NCI-H146 treated with DMSO at 0.1 percent for 48 hours (cell line): ENCODE measurements at regions not wholly inside any gene's neighbourhood (a gene's known extent, or its start where the extent isn't known, plus 50 kb on each side); places are given as distances from the start of the nearest gene placed in this dataset.

Experiments used
- DNase-seq: peaks from one replicate; lab custom pipeline; 2025; ENCODE audit not compliant: unreplicated experiment; lab: John Stamatoyannopoulos, UW

DNA sequence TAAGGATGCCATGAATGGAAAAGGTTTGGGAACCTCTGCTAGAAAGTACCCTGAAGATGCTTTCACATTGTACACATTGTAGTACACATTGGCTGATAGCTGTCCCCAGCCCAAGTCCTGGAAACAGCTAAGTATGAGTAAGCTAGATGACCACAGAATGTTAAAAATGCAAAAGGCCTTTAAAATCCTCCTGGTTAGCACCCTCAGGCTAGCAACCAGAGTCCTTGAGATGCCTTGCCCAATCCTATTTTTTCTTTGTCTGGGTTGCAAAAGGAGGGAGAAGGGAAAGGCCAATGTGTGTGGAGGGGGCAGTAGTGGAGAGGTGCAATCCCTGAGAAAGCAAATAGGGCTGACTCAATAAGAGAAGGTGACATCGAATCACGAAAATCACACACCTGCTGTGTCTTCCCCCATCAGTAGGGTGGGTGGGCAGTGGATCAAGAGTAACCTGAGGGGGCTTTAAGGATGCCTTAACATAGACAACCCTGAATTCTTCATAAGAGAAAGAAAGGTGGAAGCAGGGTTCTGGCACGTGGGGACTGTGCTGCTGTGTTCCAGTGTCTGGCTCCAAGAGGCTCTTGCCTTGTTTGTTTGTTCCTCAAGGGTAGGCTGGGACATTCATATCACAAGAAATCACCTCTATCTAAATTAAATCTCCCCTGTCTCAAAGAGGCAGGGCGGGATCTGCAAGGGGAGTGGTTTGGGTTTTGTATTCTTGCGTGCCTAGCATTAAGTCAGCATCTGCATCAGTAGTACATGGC, 266.2 kb upstream of the PLXNA2 start:
- DNase-seq = no peak

DNA sequence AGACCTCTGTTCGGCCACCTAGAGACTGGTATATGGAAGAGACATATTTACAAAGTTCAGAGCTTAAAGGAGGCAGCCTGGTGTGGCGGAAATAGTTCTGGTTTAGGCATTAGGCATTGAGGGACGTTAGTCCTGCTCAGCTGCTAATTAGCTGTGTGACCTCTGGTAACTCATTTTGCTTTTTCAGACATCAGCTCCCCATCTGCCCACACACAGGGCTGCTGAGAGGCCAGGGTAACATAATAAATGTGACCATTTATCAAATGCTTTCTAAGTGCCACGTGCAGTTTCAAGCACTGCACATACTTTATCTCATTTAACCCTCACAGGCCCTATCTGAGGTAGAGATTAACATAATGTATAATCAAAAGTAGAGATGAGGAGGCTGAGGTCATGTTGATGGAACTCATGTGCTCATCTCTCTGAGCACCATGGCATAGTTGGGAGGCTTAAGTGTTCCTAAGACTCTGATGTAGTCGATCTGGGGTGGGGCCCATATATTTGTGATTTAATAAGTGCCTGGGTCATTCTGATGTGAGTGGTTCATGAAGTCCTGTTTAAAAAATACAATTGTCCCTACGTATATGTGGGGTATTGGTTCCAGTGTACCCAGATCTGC, 267.2 kb upstream of the PLXNA2 start:
- DNase-seq = no peak

DNA sequence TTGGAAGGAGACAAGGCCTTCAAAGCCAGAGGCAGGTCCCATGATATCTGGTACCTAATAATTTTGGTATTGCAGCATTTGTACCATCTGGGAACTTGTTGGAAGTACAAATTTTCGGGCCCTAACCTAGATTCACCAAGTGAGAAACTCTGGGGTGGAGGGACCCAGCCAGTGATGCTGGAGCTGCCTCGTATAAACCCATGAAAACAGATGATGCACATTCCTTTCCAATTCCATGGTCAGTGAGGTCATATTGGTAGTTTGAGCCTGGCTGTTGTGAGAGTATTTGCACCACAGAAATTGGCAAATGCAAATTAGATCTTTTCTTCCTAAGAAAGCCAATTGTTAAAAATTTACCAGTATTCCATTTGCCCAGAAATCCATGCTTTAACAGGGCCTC, 269.6 kb upstream of the PLXNA2 start:
- no peak for DNase-seq

DNA sequence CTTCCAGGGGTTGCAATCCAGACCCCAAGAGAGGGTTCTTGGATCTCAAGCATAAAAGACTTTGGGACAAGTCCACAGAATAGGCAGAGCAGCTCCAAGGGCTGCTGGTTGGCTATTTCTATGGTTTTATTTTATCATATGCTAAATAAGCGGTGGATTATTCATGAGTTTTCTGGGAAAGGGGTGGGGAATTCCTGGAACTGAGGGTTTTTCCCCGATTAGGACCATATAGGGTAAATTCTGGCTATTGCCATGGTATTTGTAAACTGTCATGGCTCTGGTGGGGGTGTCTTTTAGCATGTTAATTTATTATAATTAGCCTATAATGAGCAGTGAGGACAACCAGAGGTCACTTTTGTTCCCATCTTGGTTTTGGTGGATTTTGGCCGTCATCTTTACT, 270.9 kb upstream of the PLXNA2 start:
- DNase-seq = no peak

DNA sequence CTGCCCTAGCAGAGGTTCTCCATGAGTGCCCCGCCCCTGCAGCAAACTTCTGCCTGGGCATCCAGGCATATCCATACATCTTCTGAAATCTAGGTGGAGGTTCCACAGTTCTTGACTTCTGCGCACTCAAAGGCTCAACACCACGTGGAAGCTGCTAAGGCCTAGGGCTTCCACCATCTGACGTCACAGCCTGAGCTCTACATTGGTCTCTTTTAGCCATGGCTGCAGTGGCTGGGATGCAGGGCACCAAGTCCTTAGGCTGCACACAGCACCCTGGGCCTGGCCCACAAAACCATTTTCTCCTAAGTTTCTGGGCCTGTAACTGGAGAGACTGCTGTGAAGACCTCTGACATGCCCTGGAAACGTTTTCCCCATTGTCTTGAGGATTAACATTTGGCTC, 272.6 kb upstream of the PLXNA2 start:
- DNase-seq = no peak

DNA sequence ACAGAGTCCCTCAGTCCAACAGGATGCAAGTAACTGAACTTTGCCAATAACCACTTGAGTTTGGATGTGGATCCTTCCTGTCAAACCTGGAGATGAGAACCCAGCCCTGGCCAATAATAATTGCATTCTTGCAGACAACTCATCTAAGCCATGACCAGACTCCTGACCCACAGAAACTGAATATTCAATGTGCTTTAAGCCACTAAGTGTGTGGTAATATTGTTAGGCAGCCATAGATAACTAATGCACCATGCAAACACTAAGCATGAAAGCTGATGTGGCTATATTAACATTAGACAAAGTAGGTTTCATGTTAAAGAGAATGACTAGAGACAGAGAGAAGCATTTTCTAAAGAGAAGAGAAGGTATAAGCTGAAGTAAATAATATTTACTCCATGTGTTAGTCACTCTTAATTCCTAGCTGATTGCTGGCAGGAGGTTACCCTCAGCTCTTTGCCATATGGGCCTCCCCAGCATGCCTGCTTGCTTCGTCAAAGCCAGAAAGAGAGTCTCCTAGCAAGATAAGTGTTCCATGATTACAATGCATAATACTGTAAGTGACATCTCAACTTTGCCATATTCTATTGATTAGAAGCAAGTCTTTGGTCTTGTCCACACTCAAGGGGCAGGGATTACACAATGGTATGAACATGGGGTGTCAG, 276.4 kb upstream of the PLXNA2 start:
- no peak for DNase-seq

DNA sequence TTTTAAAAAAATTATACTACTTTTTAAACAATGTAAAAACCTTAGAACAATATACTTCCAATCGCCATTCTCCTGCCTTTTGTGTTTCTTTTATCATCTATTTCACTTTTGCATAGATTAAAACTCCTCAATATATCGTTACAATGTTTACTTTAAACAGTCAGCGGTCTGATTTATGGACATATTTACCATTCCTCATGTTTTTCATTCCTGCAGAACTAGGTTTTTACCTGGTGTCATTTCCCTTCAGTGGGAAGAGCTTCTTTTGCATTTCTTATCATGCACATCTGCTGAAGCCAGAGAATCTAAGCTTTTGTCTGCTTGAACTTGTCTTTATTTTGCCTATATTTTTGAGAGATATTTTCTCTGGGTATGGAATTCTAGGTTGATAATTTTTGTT, 277.4 kb upstream of the PLXNA2 start:
- no peak for DNase-seq

DNA sequence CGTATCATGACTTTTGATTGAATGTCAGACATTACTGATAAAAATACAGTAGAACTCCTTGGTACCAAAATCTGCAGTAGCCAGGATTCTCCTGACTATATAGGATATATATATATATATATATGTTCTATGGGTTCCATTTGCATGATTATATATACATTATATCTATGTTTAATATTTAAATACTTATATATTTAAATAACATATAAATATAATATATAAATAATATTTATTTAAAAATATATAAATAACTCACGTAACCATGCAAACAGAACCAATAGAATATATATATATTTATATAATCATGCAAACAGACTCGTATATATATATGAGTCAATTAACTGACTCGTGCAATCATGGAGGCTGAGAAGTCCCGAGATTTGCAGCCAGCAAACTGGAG, 278.8 kb upstream of the PLXNA2 start:
- DNase-seq = no peak

DNA sequence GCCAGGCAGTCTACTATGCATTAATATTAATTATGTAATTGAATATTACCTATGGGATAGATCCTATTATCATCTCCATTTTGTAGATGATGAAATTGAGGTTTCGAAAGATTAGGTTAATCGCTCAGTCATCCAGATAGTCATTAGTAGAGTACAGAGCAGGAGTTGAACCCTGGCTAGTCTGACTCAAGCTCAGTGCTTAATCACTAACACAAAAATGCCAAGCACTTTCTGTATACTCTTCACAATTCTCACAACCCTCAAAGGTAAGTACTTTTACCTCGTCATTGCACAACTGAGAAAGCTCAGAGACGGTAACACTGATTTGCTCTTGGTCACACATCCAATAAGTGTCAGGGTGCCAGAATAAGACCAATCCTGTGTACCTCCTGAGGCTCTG, 280.2 kb upstream of the PLXNA2 start:
- no peak for DNase-seq

DNA sequence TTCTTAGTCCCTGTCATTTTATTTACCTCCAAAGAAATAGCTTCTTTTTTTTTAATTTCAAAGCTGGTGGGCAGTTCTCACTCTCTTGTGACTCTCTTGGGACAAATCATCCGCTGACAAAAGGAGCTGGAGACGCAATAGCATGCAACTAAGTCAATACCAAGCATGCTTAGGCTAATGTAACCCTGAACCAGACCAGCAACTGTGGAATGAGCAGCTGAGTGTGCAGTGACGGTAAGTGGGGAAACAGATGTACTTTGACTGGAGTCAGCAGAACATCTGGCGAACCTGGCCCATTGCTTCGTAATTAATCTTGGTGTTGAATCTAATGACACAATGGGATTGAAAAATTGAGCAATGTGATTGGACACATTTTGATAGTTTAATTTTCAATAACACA, 280.7 kb upstream of the PLXNA2 start:
- DNase-seq = no peak

DNA sequence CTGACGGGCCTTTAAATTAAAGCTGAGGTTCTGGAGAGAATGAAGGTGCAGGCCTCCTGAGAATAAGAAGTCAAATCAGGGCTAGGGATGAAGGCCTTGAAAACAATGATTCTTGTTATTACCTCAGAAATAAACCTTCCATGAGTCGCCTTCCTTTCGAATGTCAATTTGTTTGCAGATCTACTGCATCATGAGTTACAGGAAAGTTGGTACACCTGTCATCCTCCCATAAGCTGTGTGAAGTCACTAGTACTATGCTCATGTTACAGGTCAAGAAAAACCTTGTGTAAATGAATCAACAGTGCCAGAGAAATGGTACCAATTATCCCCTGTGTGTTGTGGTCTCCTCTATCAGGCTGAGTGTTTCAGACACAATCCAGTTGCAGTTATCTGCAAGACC, 281.2 kb upstream of the PLXNA2 start:
- peak; percentile 22 for DNase-seq

DNA sequence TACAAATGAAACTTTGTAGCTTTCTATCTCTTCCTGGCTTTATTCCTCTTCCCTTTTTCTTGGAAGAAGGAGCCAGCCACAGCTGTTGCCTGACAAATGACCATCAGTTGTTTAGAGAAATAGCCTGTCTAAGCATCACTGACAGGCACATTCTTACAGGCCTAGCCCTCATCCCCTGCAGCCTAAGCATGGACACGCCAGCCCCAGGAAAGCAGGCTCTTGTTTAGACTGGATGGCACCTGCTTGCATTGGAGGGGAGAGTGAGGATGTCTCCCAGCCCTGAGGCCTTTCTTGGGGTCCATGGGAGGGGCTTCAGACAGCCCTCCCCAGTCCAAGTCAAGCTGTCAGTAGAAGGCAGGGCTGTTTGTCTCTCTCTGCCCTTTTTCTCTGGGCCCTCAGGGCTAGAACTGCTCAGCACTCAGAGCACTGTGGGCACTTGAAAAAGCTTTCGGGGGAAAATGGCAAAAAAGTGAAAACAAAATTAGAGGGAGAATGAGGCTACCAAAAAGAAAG, 282.5 kb upstream of the PLXNA2 start:
- DNase-seq = no peak

DNA sequence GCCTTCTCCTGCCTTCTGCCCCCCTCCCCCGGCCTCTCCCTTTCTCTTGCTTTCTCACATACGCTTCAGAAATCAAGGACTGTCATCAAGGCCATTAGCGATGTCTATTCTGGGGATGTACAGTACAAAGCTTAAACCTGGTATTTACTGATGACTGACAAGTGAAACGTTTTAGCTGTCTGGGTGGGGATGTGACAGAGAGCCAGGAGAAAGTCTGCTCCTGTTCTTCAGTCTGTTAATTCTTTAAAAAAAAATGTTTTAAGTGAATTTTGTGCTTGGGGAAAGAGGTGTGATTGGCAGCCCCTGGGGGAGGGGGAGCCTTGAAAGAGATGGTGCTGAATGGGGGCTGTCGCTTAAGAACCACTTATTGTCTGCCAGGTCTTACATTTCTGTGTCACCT, 283.0 kb upstream of the PLXNA2 start:
- DNase-seq = no peak

DNA sequence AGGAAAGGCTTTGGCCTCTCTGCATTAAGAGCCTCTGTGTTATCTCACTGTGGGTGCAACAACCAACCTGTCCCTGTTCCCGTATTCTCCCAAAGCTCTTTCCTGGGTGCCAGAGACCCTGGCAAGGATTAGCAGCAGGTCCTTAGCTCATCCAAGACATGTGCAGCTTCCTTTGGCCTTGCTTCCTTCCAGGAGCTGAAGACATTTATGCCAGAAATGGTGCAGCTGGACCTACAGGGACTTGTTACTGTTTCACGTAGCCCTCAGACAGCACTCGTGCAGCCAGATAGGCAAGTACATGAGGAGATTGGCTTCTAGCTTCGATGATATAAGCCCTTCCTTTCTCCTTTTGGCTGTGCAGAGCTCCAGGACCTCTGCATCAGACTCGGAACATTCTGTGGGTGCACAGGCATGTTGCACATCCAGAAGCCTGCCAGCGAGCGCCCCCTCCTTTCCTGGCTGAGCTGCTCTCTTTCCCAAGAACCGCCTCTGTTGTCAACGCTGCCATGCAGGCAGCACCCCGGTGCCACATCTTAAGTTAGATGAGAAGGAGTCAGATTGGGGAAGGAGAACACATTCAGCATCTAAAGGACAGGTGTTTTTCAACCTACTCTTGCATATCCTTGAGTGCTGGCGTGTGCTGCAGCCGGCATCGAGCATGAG, 284.5 kb upstream of the PLXNA2 start:
- no peak for DNase-seq

DNA sequence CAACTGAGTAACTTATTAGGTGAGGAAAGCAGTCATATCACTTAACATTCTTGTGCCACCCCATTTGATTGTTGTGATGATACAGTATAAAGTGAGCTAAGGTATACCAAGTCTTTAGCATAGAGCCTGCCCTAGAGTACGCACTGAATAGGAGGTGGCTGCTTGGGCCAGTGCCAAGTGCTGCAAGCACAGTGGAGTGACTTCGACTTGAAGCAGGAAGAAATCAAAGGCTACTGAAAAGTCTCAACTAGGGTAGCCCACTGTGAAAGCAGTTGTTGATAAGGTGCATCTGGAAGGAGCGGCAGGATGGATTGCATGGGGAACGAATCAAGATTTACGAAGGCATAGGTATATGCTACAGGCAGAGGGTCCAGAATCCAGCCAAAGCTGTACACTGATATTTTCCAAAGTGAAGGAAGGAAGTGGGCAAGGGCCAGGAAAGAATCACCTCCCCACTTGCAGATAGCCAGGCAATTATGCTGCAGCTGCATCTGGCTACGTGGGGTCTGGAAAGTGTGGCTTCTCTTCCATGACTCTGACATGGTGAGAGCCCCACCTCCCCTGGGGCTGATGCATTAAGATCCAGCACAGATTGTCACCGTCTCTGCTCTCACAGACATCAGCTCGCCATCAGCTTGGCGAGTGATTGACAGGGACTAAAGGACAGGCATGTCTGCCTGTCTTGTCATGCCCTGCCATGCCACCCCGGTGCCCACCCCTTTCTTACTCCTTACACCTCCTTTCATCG, 287.0 kb upstream of the PLXNA2 start:
- no peak for DNase-seq

DNA sequence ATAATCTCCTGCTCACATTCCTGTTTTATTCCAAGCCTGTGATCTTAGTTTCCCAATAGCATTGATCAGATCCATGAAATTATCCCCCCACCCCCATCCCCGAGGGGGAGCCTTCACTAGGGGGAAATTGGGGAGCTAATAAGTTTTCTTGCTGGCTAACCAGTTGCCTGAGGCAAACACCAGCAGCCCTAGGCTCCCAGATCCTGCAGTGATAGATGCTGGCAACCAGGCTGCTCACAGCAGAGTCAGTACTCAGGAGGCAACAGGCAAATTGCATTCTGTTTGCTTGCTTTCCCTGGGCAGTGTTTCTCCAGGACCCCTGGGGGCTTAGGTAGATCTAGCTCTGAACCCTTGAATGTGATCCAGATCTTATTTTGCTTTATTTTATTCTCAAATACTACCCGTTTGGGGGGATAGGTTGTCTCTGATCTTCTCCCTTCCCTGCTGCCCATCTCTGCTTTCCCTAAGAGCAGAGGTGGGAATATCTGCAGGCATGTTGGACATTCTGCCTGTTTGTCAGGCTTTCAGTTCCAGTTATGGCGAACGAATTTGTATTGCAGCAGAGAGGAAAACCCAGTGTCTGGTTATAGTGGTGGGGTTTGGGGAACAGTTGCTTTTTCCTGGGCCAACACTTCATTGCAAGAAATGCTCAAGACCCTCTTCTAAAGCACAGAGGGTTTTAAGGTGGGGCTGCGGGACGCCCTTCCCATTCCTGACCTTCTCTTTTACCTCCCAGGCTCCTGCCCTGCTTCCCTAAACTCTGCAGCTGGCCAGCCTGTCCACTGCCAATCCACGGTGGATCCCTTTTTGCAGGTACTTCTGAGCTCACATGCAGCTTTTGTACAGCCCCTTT, 289.8 kb upstream of the PLXNA2 start:
- DNase-seq = no peak

DNA sequence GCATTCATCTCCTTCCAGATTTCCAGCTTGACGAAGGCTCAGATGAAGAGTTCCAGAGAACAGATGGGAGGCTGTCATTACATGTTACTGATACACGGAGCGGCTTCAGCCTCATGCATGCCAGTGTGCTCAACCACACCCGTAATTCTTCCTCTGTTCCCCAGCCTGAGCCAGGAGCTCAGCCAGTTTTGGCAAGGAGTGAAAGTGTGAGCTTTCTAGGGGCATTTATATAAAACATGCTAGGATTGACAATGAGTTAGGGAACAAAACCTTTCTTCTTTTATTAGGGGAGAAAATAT, 290.4 kb upstream of the PLXNA2 start:
- DNase-seq = no peak

DNA sequence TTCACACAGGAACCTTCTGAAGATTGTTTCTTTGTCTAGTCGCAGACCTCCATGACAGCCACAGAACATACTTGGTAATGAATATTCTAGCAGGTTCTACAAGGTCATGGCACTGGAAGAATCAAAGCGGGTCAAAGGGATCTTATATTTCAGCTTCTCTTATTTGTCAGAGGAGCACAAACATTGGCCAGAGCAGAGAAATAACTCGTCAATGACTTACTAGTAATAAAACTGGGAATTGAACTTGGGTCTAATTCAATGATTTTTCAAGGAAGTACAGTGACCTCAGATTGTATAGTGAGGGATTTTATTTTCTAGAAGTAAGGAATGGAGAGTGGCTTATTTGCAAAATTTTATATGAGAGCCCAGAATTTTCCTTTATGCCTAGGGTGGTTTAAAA, 290.8 kb upstream of the PLXNA2 start:
- no peak for DNase-seq

DNA sequence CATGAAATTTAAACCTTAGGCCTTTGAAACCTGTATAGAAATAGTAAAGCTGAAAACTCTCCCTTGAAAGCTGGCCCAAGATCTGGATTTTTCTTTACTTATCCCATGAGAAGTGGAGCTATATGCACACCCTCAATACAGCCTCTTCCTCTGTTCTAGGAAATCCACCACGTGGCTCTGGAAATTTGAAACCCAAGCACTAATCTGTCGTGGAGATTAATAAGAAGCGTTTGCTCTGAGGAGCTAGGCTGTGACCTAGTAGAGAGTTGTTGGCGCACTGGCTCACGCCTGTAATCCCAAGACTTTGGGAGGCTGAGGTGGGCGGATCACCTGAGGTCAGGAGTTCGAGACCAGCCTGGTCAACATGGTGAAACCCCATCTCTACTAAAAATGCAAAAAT, 291.3 kb upstream of the PLXNA2 start:
- DNase-seq = no peak

DNA sequence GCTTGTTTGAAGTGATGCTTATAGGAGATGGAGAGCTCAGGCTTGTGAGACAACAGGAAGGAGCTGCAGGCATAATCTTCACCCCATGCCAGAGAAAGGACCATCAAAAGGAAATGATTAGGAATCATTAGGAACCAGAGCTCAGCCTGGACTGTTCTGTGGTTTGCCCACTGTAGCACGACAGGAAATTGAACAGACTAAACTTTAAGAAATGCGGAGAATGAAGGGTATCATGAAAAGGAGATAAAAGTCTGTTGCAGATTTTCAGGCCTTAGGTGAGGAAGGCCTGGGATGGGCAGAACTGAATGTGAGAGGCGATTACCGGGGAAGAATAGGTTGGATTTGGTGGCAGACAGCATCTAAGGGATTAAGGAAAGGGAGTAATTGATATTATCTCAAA, 292.0 kb upstream of the PLXNA2 start:
- DNase-seq = no peak
